MV-4-11 (cell line): ENCODE measurements at regions not wholly inside any gene's neighbourhood (a gene's known extent, or its start where the extent isn't known, plus 50 kb on each side); places are given as distances from the start of the nearest gene placed in this dataset.

Source experiments
- DNase-seq: peaks from one replicate; lab custom pipeline; 2025; lab: John Stamatoyannopoulos, UW

DNA sequence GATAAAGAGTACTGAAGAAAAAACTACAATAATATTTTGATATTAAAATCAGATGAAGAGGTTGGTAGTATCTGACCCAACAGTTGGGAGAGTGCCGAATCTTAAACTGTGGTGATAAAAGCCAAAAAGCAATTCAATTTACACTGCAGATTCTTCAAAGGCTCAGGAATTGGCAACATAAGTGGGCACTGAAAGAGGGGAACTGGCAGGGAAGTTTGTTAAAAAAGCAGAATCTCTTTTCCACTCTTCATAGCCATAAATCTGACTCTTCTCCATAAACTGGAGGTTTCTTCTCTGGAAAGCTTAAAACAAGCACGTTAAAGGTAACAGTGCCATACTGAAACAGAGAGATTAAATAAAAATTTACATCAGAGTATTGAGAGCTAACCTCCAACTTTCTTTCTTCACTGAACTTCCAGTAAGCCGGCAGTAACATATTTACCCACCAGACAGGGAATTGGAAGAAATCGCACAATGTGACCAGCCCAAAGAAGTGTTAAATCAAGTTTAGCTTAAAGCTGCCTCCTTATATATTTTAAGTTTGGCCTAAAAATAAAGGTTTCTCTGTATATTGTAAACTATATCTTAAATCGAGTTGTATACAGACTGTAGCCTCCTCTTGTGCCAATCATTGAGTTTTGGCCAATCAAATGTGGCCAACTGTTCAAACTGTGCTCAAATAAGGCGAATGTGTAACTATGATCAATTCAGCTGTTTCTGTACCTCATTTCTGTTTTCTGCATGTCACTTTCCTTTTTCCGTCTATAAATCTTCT lies 358.3 kb downstream of the NXPE2 start:
- DNase-seq, result no peak

DNA sequence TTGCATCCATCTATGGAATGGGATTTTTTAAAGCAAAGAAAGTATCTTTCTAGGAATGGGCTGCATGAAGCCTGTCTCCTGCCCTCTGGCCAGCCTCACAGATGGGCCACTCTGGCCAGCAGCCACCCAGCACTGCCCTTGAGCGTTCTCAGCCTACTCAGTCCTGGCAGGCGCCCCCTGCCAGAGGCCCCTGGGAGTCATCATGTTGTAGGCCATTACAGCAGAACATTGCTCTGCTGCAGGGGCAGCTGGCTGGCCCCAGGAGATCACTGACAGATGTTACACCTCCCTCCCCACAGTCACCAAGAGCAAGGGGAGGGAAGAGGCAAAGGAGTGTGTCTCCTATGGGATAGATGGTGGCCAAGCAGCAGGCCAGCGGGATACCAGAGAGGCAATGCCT lies 363.7 kb downstream of the NXPE2 start:
- DNase-seq, result no peak

DNA sequence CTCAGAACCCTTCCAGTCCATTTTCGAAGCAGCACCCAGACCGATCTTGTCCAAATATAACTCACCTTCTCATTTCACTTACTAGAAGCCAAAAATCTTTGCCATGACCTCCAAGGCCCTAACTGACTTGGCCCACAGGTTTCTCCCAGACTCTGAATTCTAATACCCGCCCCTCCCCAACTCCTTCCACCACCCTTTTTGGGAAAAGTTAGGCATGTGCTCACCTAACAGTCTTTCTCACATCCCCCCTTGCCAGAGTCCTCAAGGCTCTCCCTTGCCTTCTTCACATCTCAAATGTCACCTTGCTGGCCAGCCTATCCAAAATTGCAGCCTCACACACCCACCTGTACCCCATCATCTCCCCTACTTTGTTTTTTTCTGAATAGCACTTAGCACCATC lies 369.3 kb downstream of the NXPE2 start:
- no peak for DNase-seq

DNA sequence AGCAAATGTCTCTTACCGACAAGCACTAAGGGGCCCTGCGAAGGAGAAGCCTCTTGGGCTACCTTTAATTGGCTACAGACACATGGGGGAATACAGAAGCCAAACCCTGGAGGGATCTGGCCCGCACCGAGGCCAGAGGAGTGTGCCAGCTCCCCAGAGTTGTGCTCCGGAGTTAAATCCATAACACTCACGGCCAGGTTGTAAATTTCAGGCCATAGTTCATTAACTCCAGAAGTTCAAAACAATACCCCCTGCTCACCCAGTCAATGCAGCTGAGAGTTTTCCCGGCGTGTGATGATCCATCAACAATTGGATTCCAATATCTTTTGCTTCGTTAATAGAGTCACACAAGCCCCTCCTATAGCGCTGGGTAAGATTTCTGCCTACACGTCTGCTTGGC lies 371.5 kb downstream of the NXPE2 start:
- no peak for DNase-seq

DNA sequence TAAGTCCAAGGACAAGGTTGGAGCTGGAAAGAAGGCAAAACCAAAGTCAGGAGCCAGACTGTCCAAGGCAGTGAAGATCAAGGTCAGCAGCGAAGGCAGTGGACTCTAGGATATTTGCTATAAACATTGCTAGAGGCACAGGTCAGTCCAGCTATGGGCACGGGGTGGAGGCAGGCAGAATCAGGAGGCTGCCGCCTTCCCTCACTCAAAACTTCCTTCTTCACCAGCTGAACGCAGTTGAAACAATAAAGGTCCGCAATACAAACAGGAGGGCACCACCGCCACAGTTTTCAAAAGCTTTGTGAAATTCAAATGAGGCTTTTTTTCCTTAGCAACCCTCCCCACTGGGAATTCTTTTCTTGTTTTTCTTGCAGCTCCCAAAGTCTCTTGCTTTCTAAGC lies 372.4 kb downstream of the NXPE2 start:
- no peak for DNase-seq

DNA sequence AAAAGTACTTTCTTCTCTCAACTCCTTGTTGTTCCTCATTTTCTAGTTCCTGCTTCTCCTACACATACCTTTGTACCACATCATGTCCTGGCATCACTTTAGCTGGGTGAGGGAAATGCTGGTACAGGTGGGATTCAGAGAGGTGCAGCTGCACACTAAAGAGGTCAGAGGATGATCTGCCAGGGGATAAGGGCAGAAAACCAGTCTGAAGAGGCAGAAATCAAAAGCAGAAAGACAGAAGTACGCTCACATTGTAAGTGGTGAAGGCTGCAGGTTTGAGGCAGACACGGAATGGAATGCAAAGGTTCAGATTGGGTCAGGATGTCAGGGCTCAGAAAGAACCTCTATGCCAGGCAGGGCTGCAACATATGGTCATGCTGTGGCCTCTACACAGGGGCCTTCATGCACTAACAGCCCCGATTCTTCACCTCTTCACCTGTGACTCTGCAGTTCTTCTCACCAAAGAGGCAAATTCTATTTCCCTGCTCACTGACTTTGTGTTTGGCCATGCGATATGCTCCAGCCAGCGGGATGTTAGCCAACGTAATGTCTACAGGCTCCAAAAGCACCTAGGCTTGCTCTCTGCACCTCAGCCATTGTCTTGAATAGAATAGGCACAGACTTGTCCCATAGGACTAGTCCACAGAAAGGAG lies 373.7 kb downstream of the NXPE2 start:
- no peak for DNase-seq

DNA sequence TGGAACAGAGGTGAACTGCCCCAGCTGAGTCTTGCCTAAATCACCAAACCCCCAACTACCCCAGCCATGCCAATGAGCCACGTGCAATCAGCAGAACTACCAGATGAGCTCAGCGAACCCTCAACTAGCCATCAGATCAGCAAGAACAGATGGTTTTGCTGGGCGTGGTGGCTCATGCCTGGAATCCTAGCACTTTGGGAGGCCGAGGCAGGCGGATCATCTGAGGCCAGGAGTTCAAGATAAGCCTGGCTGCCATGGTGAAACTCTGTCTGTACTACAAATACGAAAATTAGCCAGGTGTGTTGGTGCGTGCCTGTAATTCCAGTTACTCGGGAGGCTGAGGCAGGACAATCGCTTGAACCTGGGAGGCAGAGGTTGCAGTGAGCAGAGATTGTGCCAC lies 374.3 kb downstream of the NXPE2 start:
- no peak for DNase-seq

DNA sequence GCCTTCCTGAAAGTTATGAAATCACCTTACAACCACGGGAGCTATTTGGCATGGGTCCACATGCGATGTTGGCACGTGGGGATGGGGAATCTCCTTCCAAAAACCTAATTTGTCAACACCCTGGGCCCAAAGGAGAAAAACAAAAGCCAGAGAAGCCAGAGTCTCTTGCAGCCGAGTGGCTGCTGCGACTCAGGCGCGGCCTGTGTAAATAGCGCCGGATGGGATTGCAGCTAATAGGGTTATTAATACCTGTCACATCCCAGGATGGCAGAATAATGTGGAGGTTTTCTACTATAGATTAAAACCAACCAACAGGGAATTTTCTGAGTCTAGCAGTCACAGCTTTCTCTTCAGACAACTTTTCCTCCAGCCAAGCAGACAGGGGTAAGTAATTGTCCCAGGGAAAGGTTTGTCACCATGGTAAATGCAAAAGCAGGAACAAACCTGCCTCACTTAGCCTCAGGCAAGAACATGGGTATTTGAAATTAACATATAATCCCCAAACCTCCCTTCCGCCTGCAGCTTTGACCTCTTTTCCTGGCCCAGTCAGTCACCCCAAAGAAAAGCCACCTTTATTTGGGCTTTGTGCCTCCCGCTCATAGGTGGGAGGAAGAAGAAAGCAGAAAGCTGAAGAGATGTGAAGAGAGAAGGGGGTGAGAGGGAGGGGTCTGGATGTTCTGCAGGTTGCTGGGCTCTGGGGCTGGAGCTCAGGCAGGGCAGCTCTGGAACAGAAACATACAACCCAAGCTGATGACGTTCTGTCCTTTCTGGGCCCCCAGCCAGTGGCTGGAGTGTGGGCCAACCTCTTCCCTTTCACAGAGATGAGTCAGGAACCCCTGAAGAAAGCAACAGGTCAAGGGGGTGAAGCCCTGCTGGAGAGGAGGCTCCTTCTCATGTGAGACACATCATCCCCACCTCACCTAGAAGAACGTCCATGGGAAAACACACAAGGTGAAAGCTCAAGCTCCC lies 376.5 kb downstream of the NXPE2 start:
- DNase-seq, result no peak

DNA sequence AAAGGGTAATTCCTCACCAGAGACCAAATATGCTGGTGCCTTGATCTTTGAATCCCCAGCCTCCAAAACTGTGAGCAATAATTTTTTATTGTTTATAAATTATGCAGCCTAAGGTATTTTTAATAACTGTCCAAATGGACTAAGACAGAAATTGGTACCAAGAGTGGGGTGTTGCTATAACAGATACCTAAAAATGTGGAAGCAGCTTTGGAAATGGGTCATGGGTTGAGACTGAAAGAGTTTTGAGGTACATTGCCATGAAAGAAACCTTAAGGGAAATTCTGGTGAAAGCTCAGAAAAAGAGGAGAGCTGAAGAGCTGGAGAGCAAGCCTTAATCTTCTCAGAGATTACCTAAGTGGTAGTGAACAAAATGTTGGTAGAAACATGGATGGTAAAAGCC lies 378.2 kb downstream of the NXPE2 start:
- DNase-seq, result no peak

DNA sequence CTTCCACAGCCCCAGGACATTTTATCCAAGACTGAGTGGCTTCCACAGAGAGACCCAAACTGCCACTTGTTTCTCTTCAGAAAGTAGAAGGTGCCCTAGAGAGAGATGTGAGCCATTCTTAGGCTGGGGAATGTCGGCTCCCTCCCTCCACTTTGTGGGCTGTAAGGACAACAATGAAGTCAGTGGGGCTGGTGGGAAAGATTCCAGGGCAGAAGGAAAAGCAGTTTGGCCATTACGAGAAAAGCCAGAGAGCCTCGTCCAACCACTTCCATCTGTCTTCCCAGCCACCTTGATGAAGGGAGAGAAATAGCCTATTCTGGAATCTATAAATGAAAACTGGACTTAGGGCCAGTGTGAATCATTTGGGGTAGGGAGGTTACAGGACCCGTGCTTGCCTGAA lies 382.5 kb downstream of the NXPE2 start:
- no peak for DNase-seq

DNA sequence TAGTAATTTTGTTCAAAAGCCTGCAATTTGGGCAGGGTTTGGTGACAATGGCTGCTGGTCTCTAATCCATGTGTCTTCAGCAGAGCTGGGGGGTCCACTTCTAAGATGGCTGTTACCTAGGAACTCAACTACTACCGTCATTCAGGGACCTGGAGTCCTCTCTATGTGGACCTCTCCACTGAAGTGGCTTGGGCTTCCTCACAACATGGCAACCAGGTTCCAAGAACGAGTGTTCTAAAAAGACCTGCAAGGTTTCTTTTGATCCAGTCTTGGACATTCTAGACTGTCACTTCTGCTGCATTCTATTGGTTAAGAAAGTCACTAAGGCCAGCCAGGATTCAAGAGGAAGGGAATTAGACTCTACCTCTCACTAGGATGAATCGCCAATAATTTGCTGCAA lies 387.0 kb downstream of the NXPE2 start:
- no peak for DNase-seq

DNA sequence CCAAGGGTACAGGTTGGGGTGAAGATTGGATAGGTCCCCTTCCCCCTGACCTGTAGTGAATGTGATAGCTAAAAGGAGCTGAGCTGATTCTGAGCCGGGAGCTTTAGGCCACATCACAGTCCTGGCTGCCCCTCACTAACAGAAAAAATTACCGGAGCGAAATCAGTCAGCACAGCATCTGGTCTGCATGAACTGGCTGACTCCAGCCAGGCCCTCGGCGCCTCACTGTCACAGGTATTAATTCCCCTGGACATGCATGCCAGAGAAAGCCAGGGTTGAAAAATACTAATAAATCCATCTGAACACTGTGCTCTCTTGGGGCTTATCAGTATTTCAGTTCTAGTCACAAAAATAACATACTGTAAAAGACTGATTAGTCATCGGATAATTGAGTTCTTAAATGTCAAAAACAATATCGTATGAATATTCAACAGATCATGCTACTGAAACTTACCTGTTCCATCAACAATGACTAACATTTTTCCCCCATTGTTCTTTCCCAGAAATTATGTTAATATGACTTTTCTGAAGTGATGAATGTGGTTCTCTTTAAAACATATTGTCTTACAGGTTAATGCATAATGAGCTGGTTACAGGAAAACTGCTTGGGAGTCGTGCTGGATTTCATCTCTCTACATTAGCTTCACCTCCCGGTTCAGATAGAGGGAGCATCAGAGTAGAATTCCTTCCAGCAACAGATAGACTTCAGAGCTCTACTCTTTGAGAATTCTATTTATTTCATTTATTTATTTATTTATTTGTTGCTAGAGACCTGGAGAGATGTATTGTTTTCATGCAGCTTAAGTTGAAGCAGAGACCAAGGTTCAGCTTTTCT lies 387.7 kb downstream of the NXPE2 start:
- DNase-seq, result no peak

DNA sequence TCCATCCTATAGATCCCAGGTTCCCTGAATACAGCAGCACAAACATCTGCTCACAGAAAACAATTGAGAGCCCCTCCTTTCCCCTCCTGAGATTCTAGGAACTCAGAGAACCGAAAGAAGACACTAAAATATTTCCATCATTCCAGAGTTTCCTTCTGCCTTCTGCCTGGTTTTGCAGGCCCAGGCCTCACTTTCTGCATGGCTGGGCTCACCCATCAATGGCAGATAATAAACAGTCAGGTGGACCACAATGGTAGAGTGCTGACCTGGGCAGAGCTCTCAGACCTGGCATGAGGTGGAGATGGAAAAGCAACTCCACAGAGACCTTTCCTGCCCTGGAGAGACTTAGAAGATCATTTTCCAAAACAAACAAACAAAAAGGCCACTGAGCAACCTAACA lies 389.1 kb downstream of the NXPE2 start:
- no peak for DNase-seq

DNA sequence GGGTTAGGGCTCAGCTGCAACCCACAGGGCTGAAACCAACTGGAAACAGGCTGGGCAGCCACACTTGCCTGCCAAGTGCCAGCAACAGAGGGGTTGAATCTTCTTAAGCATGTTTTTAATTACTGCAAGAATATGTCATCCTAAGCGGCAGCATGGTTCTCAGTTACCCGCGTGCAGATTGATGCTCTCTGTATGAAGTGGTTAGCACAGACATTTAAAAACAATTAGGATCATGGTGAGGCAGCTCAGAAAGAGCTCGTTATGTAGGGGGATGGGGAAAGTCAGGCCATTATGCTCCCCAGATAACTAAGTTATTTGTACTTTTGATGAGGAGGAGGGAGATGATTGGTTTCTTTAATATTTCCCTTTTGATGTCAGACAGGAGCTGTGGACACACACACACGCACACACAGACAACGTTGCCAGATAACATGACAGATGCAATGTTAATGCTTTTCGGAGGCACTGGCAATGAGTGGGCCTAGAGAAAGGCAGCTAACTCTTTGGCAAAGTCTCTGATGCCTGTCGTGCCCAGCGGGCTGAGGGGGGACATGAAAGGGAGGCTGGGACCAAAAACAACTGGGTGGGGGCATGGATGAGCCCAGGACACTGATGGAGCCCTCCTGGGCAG lies 389.7 kb downstream of the NXPE2 start:
- DNase-seq, result no peak

DNA sequence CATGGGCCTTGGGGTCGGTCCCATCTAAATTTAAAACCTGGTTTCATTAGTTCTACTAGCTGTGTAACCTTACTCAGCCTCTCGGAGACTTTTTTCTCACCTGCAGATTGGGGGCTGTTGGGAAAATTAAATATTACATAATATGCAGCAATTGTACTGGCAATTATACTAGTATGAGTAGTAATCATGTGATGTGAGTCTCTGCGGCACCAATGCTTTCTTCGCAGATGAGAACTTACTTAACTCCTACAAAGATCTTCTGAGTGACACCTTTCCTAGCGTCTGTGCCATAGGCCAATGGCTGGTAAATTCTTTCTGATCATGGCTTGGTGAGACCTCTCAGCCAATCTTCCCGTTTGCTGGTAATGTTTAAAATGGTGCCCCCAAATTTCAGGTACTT lies 391.3 kb downstream of the NXPE2 start:
- DNase-seq, result no peak

DNA sequence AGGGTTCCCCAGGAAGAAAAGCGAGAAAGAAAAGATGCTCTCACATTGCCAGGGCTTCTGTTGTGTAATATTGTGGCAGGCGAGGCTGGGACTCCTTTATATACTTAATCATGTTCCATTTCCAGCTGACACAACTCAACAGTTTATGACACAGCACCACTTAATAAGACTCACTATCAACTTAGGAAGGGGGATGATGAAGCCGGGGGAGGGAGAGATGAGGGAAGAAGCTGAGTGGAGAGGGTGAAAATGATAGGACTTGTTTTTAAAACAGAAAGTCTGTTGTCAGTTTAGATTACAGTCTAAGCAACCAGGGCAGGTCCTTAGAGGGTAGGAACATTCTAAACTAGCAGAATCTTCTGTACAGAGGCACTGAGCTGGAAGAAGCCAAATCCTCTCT lies 397.0 kb downstream of the NXPE2 start:
- DNase-seq, result no peak

DNA sequence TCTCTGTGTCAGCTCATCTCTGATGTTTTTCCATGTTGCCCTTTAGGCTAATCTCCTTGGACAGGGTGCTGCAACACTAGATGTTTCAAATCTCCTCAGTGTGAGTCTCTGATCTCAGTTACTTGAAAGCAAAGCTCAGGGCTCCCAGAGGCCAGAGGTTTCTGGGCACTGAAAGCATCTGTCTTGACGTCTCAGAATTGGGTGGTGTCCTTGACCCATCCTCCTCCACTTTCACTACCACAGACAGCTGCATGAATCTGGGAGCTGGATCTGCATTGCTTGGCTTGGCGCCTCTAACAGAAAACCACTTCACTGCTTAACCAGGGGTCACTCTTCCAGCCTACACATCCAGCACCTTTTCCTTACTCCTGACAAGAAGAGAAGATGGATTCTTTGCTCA lies 399.4 kb downstream of the NXPE2 start:
- no peak for DNase-seq

DNA sequence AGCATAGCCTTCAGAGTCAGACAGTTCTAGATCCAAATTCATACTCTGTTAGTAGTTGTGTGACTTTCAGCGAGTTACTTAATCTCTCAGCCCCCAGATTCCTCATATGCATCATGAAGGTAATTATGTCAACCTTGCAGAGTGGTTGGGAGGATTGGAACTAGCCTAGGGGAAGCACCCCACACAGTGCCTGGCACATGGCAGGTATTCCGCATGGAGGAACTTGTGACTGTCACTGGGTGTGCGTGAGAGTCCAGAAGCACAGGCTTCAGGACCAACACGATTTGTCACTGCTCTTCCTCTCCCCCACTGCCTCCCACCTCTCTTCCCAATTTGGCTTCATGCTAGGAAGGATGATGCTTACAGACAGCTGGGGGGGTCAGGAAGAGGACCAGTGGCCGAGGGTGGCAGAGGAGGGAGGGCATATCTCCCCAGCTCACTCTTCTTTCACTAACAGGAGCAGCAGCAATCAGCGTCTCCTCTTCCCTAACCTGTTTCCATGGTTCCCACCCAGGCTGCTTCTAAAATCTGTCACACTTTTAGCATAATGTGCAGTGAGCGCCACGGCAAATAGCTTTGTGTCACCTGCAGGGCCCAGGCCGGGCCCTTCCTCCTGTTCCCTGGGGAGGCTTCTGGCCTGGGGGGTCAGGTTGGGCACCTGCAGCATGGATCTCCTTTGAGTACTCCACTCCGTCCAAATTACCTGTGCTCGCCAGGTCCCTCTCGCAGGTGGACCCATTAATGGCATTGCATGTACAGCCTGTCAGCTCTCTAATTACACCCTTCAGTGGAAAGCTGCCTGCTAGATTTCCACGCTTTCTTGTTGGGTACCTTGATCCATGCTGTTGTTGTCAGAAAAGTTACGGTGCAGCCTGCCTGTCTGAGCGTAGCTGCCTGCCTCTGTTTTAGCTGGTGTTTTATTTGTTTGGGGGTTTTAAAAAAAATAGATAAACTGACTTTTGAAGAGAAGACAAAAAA lies 400.4 kb downstream of the NXPE2 start:
- DNase-seq, result no peak

DNA sequence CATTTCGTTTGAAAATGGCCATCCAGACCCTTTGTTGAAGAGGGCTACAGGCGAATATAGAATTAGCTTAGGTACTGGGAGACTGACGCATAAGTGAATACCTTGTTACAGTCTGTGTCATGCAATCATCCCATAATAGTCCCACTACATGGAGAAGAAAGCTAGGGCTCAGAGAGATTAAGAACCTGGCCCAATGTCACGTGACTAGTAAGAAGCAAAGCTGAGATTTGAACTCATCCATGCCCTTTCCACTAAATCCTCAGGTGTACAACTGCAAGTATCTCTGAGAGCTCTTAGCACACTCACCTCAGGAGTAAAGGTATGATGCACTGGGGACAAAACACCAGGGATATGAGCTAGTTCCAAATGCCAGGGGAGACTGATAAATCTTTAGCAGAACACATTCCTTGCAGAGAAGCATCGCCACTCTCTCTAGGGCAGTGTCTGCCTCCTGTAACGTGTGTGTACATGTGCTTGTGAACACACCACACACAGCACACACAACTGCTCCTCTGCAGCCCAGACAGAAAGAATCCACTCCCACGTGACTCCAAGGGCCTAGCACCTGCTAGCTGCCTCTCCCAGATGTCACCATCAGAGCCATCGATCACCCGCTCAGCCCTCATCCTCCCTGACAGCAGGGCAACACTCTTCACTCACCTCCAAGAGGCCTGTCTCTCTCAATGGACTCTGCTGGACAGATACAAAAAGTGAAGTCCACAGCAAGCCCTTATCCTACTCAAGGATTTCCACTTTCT lies 402.8 kb downstream of the NXPE2 start:
- no peak for DNase-seq
